ENCODE measurements at regions not wholly inside any gene's neighbourhood (a gene's known extent, or its start where the extent isn't known, plus 50 kb on each side); places are given as distances from the start of the nearest gene placed in this dataset.

DNA sequence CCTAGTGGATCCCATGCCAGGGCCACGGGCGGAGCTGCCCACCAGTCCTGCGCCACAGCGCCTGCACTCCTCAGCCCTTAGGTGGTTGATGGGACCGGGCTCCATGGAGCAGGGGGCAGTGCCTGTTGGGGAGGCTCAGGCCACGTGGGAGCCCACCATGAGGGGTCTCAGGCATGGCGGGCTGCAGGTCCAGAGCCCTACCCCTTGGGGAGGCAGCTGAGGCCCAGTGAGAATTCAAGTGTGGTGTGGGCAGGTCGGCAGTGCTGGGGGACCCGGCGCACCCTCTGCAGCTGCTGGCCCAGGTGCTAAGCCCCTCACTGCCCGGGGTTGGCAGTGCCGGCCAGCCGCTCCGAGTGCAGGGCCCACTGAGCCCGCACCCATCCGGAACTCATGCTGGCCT is 139.8 kb upstream of the LYZL2 start:
- ATAC-seq (ENCODE audit: low read depth) (no peak), DNase-seq (ENCODE audit: low spot score) (no peak)
- TF ChIP-seq, protein P1, sequence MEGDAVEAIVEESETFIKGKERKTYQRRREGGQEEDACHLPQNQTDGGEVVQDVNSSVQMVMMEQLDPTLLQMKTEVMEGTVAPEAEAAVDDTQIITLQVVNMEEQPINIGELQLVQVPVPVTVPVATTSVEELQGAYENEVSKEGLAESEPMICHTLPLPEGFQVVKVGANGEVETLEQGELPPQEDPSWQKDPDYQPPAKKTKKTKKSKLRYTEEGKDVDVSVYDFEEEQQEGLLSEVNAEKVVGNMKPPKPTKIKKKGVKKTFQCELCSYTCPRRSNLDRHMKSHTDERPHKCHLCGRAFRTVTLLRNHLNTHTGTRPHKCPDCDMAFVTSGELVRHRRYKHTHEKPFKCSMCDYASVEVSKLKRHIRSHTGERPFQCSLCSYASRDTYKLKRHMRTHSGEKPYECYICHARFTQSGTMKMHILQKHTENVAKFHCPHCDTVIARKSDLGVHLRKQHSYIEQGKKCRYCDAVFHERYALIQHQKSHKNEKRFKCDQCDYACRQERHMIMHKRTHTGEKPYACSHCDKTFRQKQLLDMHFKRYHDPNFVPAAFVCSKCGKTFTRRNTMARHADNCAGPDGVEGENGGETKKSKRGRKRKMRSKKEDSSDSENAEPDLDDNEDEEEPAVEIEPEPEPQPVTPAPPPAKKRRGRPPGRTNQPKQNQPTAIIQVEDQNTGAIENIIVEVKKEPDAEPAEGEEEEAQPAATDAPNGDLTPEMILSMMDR (IDR thresholded peaks at IDR 0.05; ENCODE audit: poor library complexity, severe bottlenecking) = no peak
- no peaks in the 10 kb centered on the region for H3K4me1 ChIP-seq (ENCODE audit: insufficient read depth, poor library complexity, severe bottlenecking)
- H3K27ac ChIP-seq (ENCODE audit: poor library complexity, severe bottlenecking) = no peak overlapping the region
- no peaks in the 10 kb centered on the region for H3K27me3 ChIP-seq (ENCODE audit: insufficient read depth, poor library complexity, severe bottlenecking)
- no peak overlapping the region for H3K4me3 ChIP-seq (ENCODE audit: severe bottlenecking)
- no peaks in the 10 kb centered on the region for H3K36me3 ChIP-seq (ENCODE audit: low read depth)
- peaks cover 6% of the 10 kb centered on the region for H3K9me3 ChIP-seq (ENCODE audit: severe bottlenecking)

DNA sequence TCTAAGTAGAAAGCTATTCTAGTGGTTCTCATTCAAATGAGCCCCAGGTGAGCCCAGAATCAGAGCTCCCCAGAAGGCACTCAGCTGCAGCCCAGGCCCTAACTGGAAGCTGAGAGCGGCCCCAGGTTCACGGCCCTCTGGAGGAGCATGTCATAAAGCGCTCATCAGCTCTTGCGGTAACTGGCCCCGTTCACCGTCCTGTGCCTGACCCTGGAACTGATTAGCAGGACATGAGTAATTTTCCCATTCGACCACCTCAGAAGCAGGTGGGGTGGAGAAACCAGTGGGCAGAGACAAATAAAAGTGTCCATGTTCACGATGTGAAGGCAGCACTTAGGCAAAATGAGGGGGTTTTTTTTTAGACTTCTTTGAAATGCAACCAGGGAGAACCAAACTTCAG is 136.1 kb upstream of the LYZL2 start:
- Histone ChIP-seq H3K4me3 (ENCODE audit: severe bottlenecking) (no peak overlapping the region), H3K4me1 (ENCODE audit: insufficient read depth, poor library complexity, severe bottlenecking) (no peaks in the 10 kb centered on the region), H3K27ac (ENCODE audit: poor library complexity, severe bottlenecking) (no peak overlapping the region), H3K9me3 (ENCODE audit: severe bottlenecking) (peaks cover under 1% of the 10 kb centered on the region), H3K27me3 (ENCODE audit: insufficient read depth, poor library complexity, severe bottlenecking) (no peaks in the 10 kb centered on the region), H3K36me3 (ENCODE audit: low read depth) (no peaks in the 10 kb centered on the region)
- DNase-seq (ENCODE audit: low spot score) = no peak
- ATAC-seq (ENCODE audit: low read depth) = no peak
- TF ChIP-seq, protein P1 (IDR thresholded peaks at IDR 0.05; ENCODE audit: poor library complexity, severe bottlenecking) = no peak

DNA sequence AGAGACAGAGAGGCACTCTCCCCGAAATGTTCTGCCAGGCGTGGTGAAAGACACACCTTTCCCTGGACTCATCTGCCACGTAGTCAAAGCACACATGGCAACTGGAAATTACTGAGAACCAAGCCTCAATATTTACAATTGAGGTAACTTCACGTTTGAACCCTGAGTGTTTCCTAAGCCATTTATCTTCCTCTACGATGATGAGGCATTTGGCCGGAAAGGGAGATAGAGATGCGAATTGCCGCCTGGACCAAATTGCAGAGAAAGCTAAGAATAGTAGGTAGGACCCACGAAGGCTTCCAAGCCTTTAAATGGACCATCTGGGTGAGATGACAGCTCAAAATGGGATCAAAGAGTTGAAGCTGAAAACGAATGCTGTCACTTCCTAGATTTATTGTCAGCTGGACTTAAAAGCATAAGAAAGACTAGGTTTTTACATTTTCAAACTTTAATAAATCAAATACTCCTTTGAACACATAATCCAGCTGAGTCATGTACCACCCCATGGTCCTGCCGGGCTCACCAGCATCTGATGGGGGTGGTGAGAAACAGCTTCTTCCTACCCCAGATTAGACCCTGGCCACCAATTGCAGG is 135.6 kb upstream of the LYZL2 start:
- Histone ChIP-seq H3K4me3 (ENCODE audit: severe bottlenecking) (no peak overlapping the region), H3K27ac (ENCODE audit: poor library complexity, severe bottlenecking) (no peak overlapping the region), H3K4me1 (ENCODE audit: insufficient read depth, poor library complexity, severe bottlenecking) (no peaks in the 10 kb centered on the region), H3K27me3 (ENCODE audit: insufficient read depth, poor library complexity, severe bottlenecking) (no peaks in the 10 kb centered on the region), H3K9me3 (ENCODE audit: severe bottlenecking) (no peaks in the 10 kb centered on the region), H3K36me3 (ENCODE audit: low read depth) (no peaks in the 10 kb centered on the region)
- DNase-seq (ENCODE audit: low spot score) (no peak), ATAC-seq (ENCODE audit: low read depth) (no peak)
- TF ChIP-seq, protein P1 (IDR thresholded peaks at IDR 0.05; ENCODE audit: poor library complexity, severe bottlenecking) = no peak

DNA sequence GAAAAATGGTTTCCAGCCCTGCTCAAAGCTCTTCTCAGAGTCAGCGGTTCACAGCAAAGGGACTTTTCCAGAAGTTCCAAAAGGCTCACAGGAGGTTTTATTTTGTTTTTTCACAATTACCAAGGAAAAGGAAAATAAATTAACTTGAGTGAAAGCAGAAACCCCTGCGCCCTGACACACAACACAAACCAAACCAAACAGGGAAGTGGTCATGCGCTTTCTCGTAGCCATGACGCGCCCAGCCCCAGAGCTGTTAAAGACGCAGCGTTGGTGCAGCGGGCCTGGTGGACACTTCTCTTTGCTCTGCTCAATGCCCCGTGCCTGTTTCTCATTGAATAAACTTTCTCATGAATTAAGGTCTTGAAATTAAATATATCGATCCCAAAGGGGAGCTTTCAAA is 134.4 kb upstream of the LYZL2 start:
- ATAC-seq (ENCODE audit: low read depth) (no peak), DNase-seq (ENCODE audit: low spot score) (no peak)
- Histone ChIP-seq H3K4me1 (ENCODE audit: insufficient read depth, poor library complexity, severe bottlenecking) (no peaks in the 10 kb centered on the region), H3K9me3 (ENCODE audit: severe bottlenecking) (no peaks in the 10 kb centered on the region), H3K27ac (ENCODE audit: poor library complexity, severe bottlenecking) (no peak overlapping the region), H3K36me3 (ENCODE audit: low read depth) (no peaks in the 10 kb centered on the region), H3K27me3 (ENCODE audit: insufficient read depth, poor library complexity, severe bottlenecking) (no peaks in the 10 kb centered on the region), H3K4me3 (ENCODE audit: severe bottlenecking) (no peak overlapping the region)
- TF ChIP-seq, protein P1 (IDR thresholded peaks at IDR 0.05; ENCODE audit: poor library complexity, severe bottlenecking) = no peak

- Histone ChIP-seq H3K36me3 (ENCODE audit: low read depth) (no peaks in the 10 kb centered on the region), H3K9me3 (ENCODE audit: severe bottlenecking) (no peaks in the 10 kb centered on the region), H3K4me3 (ENCODE audit: severe bottlenecking) (no peak overlapping the region), H3K27ac (ENCODE audit: poor library complexity, severe bottlenecking) (no peak overlapping the region), H3K27me3 (ENCODE audit: insufficient read depth, poor library complexity, severe bottlenecking) (no peaks in the 10 kb centered on the region), H3K4me1 (ENCODE audit: insufficient read depth, poor library complexity, severe bottlenecking) (no peaks in the 10 kb centered on the region)
- no peak for DNase-seq (ENCODE audit: low spot score)
- no peak for ATAC-seq (ENCODE audit: low read depth)
- TF ChIP-seq, protein P1 (IDR thresholded peaks at IDR 0.05; ENCODE audit: poor library complexity, severe bottlenecking) = no peak
These were observed 133.1 kb upstream of the LYZL2 start for GRCh38 chr10:30762620-30763019.
